GM19372 (cell line): ENCODE measurements at regions not wholly inside any gene's neighbourhood (a gene's known extent, or its start where the extent isn't known, plus 50 kb on each side); places are given as distances from the start of the nearest gene placed in this dataset.

Experiments
- ATAC-seq: cut with Tn5 transposase; IDR thresholded peaks from one replicate; pipeline ENCODE4 v1.9.1; 2021; ENCODE audit warnings: mild to moderate bottlenecking, low read depth, moderate library complexity; ENCODE audit not compliant: unreplicated experiment

GRCh38 chr7:41255716-41256115, 447.2 kb downstream of the INHBA start:
- no peak for ATAC-seq

- no peak for ATAC-seq
These were observed 447.8 kb downstream of the INHBA start for GRCh38 chr7:41255113-41255512.

GRCh38 chr7:41252957-41253356, 449.9 kb downstream of the INHBA start:
- no peak for ATAC-seq

GRCh38 chr7:41252551-41252950, 450.3 kb downstream of the INHBA start:
- no peak for ATAC-seq

- no peak for ATAC-seq
These were observed 455.6 kb downstream of the INHBA start for GRCh38 chr7:41247143-41247865.

GRCh38 chr7:41245916-41246315, 457.0 kb downstream of the INHBA start:
- ATAC-seq: no peak

GRCh38 chr7:41244246-41244645, 458.6 kb downstream of the INHBA start:
- no peak for ATAC-seq

GRCh38 chr7:41241641-41242040, 461.2 kb downstream of the INHBA start:
- ATAC-seq: no peak

- no peak for ATAC-seq
These were observed 463.3 kb downstream of the INHBA start for GRCh38 chr7:41239596-41239995.

GRCh38 chr7:41238851-41239331, 464.0 kb downstream of the INHBA start:
- ATAC-seq: no peak

GRCh38 chr7:41237956-41238355, 464.9 kb downstream of the INHBA start:
- no peak for ATAC-seq

GRCh38 chr7:41232086-41232485, 470.8 kb downstream of the INHBA start:
- ATAC-seq: no peak

- no peak for ATAC-seq
These were observed 478.7 kb downstream of the INHBA start for GRCh38 chr7:41224063-41224763.

GRCh38 chr7:41222746-41223145, 480.1 kb downstream of the INHBA start:
- ATAC-seq: no peak

GRCh38 chr7:41220266-41220665, 482.6 kb downstream of the INHBA start:
- no peak for ATAC-seq

GRCh38 chr7:41219276-41219675, 483.6 kb downstream of the INHBA start:
- no peak for ATAC-seq

- no peak for ATAC-seq
These were observed 485.6 kb downstream of the INHBA start for GRCh38 chr7:41217306-41217705.

- no peak for ATAC-seq
These were observed 495.7 kb downstream of the INHBA start for GRCh38 chr7:41207141-41207540.

GRCh38 chr7:41206267-41206666, 496.6 kb downstream of the INHBA start:
- ATAC-seq: peak; percentile 44

- ATAC-seq: peak; percentile 67
These were observed 497.3 kb downstream of the INHBA start for GRCh38 chr7:41205600-41205999.

GRCh38 chr7:41203542-41203941, 499.3 kb downstream of the INHBA start:
- ATAC-seq: no peak

- ATAC-seq: no peak
These were observed 501.9 kb downstream of the INHBA start for GRCh38 chr7:41201021-41201420.
